ENCODE measurements at regions not wholly inside any gene's neighbourhood (a gene's known extent, or its start where the extent isn't known, plus 50 kb on each side); places are given as distances from the start of the nearest gene placed in this dataset.

GRCh38 chr5:164753434-164753833, 1248.0 kb downstream of the MAT2B start:
- TF ChIP-seq POLR2A (IDR thresholded peaks at IDR 0.05; ENCODE audit: low read length) (no peak), GATA1 (IDR thresholded peaks at IDR 0.05; ENCODE audit: low read depth, low read length) (no peak)
